Nephron progenitor cell (in vitro differentiated cells): ENCODE measurements at regions not wholly inside any gene's neighbourhood (a gene's known extent, or its start where the extent isn't known, plus 50 kb on each side); places are given as distances from the start of the nearest gene placed in this dataset.

Source experiments
- DNase-seq: peaks from one replicate; pipeline ENCODE4 v3.0.0; 2021
- H3K27ac Mint-ChIP-seq: 2 replicates; pipeline ENCODE4 v1.8.0; 2021; ENCODE audit warnings: mild to moderate bottlenecking, moderate library complexity, mixed read lengths
- H3K27me3 Mint-ChIP-seq: 2 replicates; pipeline ENCODE4 v1.8.0; 2021; ENCODE audit warnings: mild to moderate bottlenecking, low read depth, mixed read lengths; ENCODE audit not compliant: poor library complexity
- H3K36me3 Mint-ChIP-seq: 2 replicates; pipeline ENCODE4 v1.8.0; 2021; ENCODE audit warnings: low read depth, mixed read lengths
- H3K4me1 Mint-ChIP-seq: 2 replicates; pipeline ENCODE4 v1.8.0; 2021; ENCODE audit warnings: mixed read lengths
- H3K4me3 Mint-ChIP-seq: 2 replicates; pipeline ENCODE4 v1.8.0; 2021; ENCODE audit warnings: mild to moderate bottlenecking, moderate library complexity, mixed read lengths
- H3K9me3 Mint-ChIP-seq: 2 replicates; pipeline ENCODE4 v1.8.0; 2021; ENCODE audit warnings: mild to moderate bottlenecking, moderate library complexity, mixed read lengths
- TF ChIP-seq, protein P1 (sequence below): fragments of 200-600 bp; sonication (generic); IDR thresholded peaks from 2 replicates; pipeline ENCODE4 v1.5.0; 2021; ENCODE audit warnings: antibody characterized with exemption

DNA sequence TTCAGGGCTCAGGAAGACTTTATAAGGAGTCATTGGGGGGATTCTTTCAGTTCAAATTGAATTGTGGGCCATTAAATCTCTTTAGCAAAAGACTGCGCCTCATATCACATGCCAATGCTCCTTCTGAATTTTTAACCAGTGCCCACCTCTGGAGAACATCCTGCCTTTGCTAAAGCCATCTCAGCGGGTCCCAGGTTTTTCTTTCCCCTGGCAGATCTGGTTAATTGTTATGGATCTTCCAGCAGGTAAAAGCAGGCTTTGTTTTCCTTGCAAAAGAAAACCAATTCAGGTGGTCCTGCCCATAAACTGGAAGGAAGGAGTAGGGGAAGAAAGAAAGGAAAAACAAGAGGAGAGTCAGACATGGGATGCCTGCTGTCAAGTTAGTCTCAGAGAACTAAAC, 298.2 kb downstream of the LRFN2 start:
- H3K27ac Mint-ChIP-seq = no peak overlapping the region
- no peaks in the 10 kb centered on the region for H3K9me3 Mint-ChIP-seq
- H3K36me3 Mint-ChIP-seq = no peaks in the 10 kb centered on the region
- TF ChIP-seq, protein P1, sequence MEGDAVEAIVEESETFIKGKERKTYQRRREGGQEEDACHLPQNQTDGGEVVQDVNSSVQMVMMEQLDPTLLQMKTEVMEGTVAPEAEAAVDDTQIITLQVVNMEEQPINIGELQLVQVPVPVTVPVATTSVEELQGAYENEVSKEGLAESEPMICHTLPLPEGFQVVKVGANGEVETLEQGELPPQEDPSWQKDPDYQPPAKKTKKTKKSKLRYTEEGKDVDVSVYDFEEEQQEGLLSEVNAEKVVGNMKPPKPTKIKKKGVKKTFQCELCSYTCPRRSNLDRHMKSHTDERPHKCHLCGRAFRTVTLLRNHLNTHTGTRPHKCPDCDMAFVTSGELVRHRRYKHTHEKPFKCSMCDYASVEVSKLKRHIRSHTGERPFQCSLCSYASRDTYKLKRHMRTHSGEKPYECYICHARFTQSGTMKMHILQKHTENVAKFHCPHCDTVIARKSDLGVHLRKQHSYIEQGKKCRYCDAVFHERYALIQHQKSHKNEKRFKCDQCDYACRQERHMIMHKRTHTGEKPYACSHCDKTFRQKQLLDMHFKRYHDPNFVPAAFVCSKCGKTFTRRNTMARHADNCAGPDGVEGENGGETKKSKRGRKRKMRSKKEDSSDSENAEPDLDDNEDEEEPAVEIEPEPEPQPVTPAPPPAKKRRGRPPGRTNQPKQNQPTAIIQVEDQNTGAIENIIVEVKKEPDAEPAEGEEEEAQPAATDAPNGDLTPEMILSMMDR = no peak
- DNase-seq = no peak
- H3K4me3 Mint-ChIP-seq = no peak overlapping the region
- H3K27me3 Mint-ChIP-seq = peaks cover 47% of the 10 kb centered on the region
- peaks cover 17% of the 10 kb centered on the region for H3K4me1 Mint-ChIP-seq

- Mint-ChIP-seq H3K9me3 (no peaks in the 10 kb centered on the region), H3K4me3 (no peak overlapping the region), H3K27ac (no peak overlapping the region), H3K27me3 (peaks cover 54% of the 10 kb centered on the region), H3K4me1 (peaks cover 5% of the 10 kb centered on the region), H3K36me3 (no peaks in the 10 kb centered on the region)
- DNase-seq = no peak
- TF ChIP-seq, protein P1 = no peak
Measured at GRCh38 chr6:40287296-40287850, 299.8 kb downstream of the LRFN2 start.

DNA sequence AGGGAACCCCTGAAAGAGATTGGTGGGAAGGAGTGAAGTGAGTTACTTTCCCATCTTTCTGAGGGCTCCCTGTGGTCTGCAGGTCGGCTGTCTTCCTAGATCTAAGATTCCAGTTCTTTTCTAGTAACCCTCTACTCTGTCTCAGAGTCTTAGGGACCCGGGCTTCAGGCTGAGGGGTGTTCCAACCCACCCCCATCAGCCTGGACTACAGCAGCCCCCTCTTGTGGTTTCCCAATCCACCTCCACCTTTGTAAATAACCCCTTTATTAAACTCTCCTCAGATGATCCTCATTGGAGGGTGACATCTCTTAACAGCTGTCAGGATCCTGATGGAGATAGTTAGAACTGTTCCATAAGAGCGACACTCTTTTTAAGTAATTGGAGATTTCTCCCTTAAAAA, 300.4 kb downstream of the LRFN2 start:
- H3K27ac Mint-ChIP-seq = no peak overlapping the region
- H3K4me3 Mint-ChIP-seq = no peak overlapping the region
- peaks cover 5% of the 10 kb centered on the region for H3K4me1 Mint-ChIP-seq
- no peaks in the 10 kb centered on the region for H3K36me3 Mint-ChIP-seq
- no peaks in the 10 kb centered on the region for H3K9me3 Mint-ChIP-seq
- DNase-seq = no peak
- TF ChIP-seq, protein P1 = no peak
- peaks cover 54% of the 10 kb centered on the region for H3K27me3 Mint-ChIP-seq

- TF ChIP-seq, protein P1 = no peak
- no peaks in the 10 kb centered on the region for H3K9me3 Mint-ChIP-seq
- H3K36me3 Mint-ChIP-seq = no peaks in the 10 kb centered on the region
- H3K4me3 Mint-ChIP-seq = no peak overlapping the region
- peaks cover 54% of the 10 kb centered on the region for H3K27me3 Mint-ChIP-seq
- no peak for DNase-seq
- peaks cover 12% of the 10 kb centered on the region for H3K4me1 Mint-ChIP-seq
- H3K27ac Mint-ChIP-seq = no peak overlapping the region
Measured at GRCh38 chr6:40285996-40286395, 301.2 kb downstream of the LRFN2 start.

GRCh38 chr6:40285535-40285934, 301.6 kb downstream of the LRFN2 start:
- TF ChIP-seq, protein P1 = no peak

GRCh38 chr6:40282986-40283385, 304.2 kb downstream of the LRFN2 start:
- Mint-ChIP-seq H3K27me3 (peaks cover 41% of the 10 kb centered on the region), H3K4me3 (no peak overlapping the region), H3K36me3 (no peaks in the 10 kb centered on the region), H3K9me3 (no peaks in the 10 kb centered on the region), H3K4me1 (peaks cover 13% of the 10 kb centered on the region), H3K27ac (no peak overlapping the region)
- no peak for DNase-seq
- TF ChIP-seq, protein P1 = no peak

More at GRCh38 chr6:40285535-40285934, 301.6 kb downstream of the LRFN2 start:
- H3K4me1 Mint-ChIP-seq = peaks cover 13% of the 10 kb centered on the region
- no peak overlapping the region for H3K4me3 Mint-ChIP-seq
- no peak for DNase-seq
- H3K36me3 Mint-ChIP-seq = no peaks in the 10 kb centered on the region
- H3K27me3 Mint-ChIP-seq = peaks cover 54% of the 10 kb centered on the region
- no peaks in the 10 kb centered on the region for H3K9me3 Mint-ChIP-seq
- no peak overlapping the region for H3K27ac Mint-ChIP-seq
